Psoas muscle (tissue), 7 donors: ENCODE measurements at regions not wholly inside any gene's neighbourhood (a gene's known extent, or its start where the extent isn't known, plus 50 kb on each side); places are given as distances from the start of the nearest gene placed in this dataset.

Experiments used
- ATAC-seq, 4 donors: fragments of 200-7000 bp; cut with Tn5 transposase; one replicate each; pipeline ENCODE4 v1.9.1; 2020; ENCODE audit warnings: moderate library complexity in 3 of 4, mild to moderate bottlenecking in 2 of 4
- DNase-seq, 2 donors: peaks; one replicate each; pipeline ENCODE4 v3.0.0-alpha.2; 2020
- H3K27ac ChIP-seq: fragments of 200-600 bp; one replicate; pipeline ENCODE4 v1.8.0; 2022
- H3K27me3 ChIP-seq, 3 donors: fragments of 200-600 bp in 1 of 3; one replicate each; pipeline versions ENCODE4 v1.6.1 to v1.8.0; 2013 to 2022; ENCODE audit warnings: low read length in 2 of 3, mild to moderate bottlenecking in 2 of 3, moderate library complexity in 1 of 3; ENCODE audit not compliant: insufficient read depth in 3 of 3
- H3K36me3 ChIP-seq, 2 donors: fragments of 200-600 bp in 1 of 2; one replicate each; pipeline versions ENCODE4 v1.6.1 to v1.8.0; 2013 to 2022; ENCODE audit warnings: low read depth in 1 of 2, mild to moderate bottlenecking in 1 of 2, moderate library complexity in 1 of 2; ENCODE audit not compliant: insufficient read depth in 1 of 2
- H3K4me1 ChIP-seq: fragments of 200-600 bp; one replicate; pipeline ENCODE4 v1.8.0; 2022
- H3K4me3 ChIP-seq: fragments of 200-600 bp; one replicate; pipeline ENCODE4 v1.8.0; 2022; ENCODE audit warnings: mild to moderate bottlenecking
- H3K9me3 ChIP-seq: fragments of 200-600 bp; one replicate; pipeline ENCODE4 v1.8.0; 2022
- CTCF ChIP-seq: fragments of 200-600 bp; IDR thresholded peaks from one replicate; pipeline ENCODE4 v1.8.0; 2022; ENCODE audit warnings: antibody characterized with exemption
- WGBS, 3 donors: extraction: QIAGEN DNeasy Blood & Tissue Kit; methylation state at CpG; one replicate each; pipeline versions ENCODE4 v1.1.6 to v1.1.7; 2013; 5-methylcytosine and 5-hydroxymethylcytosine counted together
- intact Hi-C, 2 donors: fragments of 100-400 bp; cut with DNase I; formaldehyde crosslinking; loops; one replicate each; pipeline versions ENCODE4 v1.11.0 to v1.14.2; 2022
- donor health status: healthy with polysubstance abuse.
- donor health status: DM: no; HTN: no; CAD: no; lungs with moderate emphysema.
- donor health status: Bipolar disorder and iron deficiency.
- donor health status: healthy.
- donor health status: DM: yes; HTN: yes; CAD: no.
- donor health status: DM: no; HTN: no; CAD: no.
- donor health status: DM: yes; HTN: yes; CAD: no.

DNA sequence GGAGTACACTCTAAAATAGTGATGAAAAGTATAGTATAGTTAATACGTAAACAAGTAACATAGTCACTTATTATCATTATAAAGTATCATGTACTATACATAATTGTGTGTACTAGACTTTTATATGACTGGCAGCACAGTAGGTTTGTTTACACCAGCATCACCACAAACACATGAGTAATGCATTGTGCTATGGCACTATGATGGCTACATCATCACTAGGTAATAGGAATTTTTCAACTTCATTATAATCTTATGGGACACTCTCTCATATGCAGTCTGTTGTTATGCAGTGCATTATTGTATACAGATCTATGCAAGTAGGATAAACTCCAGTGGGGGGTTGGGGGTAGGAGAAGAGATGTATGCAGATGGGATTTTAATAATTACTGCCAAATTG lies 52.7 kb upstream of the ELL2 start:
- ATAC-seq (no peak), DNase-seq (no peak)
- intact Hi-C loops: no loop called here
- no peaks in the 10 kb centered on the region for H3K36me3 ChIP-seq
- no peaks in the 10 kb centered on the region for H3K27me3 ChIP-seq
- no peak overlapping the region for H3K27ac ChIP-seq
- WGBS, 3 donors: 94 to 98% (median 96%) methylated on average over 1 of the region's 1 CpG
- H3K9me3 ChIP-seq: no peaks in the 10 kb centered on the region
- H3K4me3 ChIP-seq: no peak overlapping the region
- no peak for TF ChIP-seq CTCF
- peaks cover 4% of the 10 kb centered on the region for H3K4me1 ChIP-seq

DNA sequence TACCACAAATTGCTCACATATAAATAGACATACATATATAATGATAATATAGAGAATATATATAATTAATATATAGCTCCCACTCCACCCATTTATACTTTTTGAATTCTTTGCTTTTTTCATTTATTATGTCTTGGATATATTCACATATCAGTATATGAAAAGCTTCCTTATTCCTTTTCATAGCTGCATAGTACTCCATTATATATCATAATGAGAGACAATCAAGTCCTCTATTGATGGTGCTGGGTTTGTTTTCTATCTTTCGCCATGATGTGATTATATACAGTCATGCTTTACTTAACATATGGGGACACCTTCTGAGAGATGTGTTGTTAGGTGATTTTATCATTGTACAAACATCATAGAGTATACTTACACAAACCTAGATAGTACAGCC lies 51.6 kb upstream of the ELL2 start:
- H3K27me3 ChIP-seq: no peaks in the 10 kb centered on the region
- peaks cover 4% of the 10 kb centered on the region for H3K4me1 ChIP-seq
- H3K9me3 ChIP-seq: no peaks in the 10 kb centered on the region
- no peak for TF ChIP-seq CTCF
- H3K4me3 ChIP-seq: no peak overlapping the region
- intact Hi-C loops: no loop called here
- DNase-seq: no peak
- ATAC-seq: no peak
- no peak overlapping the region for H3K27ac ChIP-seq
- H3K36me3 ChIP-seq: no peaks in the 10 kb centered on the region
- 94 to 97% (median 96%) methylated on average over 1 of the region's 1 CpG for WGBS, 3 donors

DNA sequence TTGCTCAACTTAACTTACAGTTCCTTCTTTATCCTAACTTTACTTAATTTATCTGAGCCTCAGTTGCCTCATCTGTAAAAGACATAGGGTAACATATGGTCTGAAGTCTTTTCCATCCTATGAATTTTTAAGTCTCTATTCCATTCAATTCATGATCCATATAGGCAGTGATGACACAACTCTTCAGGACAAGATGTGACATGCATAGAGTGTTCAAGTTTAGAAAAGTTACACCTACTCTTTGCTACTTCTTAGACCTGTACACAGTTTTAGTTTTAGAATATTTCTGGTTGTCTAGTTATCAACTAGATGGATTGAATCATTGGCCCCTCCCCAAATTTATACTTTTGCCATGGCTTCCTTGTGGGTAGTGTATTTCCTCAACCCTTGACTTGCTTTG lies 50.7 kb upstream of the ELL2 start:
- Histone ChIP-seq H3K27ac (no peak overlapping the region), H3K4me1 (no peaks in the 10 kb centered on the region), H3K4me3 (no peak overlapping the region), H3K9me3 (no peaks in the 10 kb centered on the region), H3K27me3 (no peaks in the 10 kb centered on the region), H3K36me3 (no peaks in the 10 kb centered on the region)
- no peak for TF ChIP-seq CTCF
- intact Hi-C loops: no loop called here
- no peak for DNase-seq
- no peak for ATAC-seq
